ENCODE measurements at regions not wholly inside any gene's neighbourhood (a gene's known extent, or its start where the extent isn't known, plus 50 kb on each side); places are given as distances from the start of the nearest gene placed in this dataset.

GRCh38 chr10:2744547-2745200, 322.7 kb upstream of the PFKP start:
- Histone ChIP-seq H3K27ac (ENCODE audit: low read length) (peak overlapping the region; percentile 82), H3K27me3 (ENCODE audit: insufficient read depth, low read length, poor library complexity) (no peaks in the 10 kb centered on the region), H3K36me3 (ENCODE audit: insufficient read depth, low read length) (no peaks in the 10 kb centered on the region), H3K4me3 (ENCODE audit: low read depth in 1 of 2, low read length in 2 of 2) (peak overlapping the region; percentile 31 to 52), H4K20me1 (ENCODE audit: insufficient read depth, low read length) (no peaks in the 10 kb centered on the region), H2AFZ (ENCODE audit: low read depth, low read length) (peak overlapping the region; percentile 63), H3K4me2 (ENCODE audit: insufficient read depth, low read length) (peak overlapping the region; percentile 68), H3K9ac (ENCODE audit: low read depth, low read length) (peak overlapping the region; percentile 52), H3K9me3 (ENCODE audit: insufficient read depth, low read length, severe bottlenecking) (no peaks in the 10 kb centered on the region), H3K79me2 (ENCODE audit: insufficient read depth, low read length) (no peaks in the 10 kb centered on the region), H3K4me1 (ENCODE audit: insufficient read depth, low read length) (peaks cover 15% of the 10 kb centered on the region)
- TF ChIP-seq CTCF (IDR thresholded peaks at IDR 0.05; ENCODE audit: borderline replicate concordance, extremely low read depth, low read length, poor library complexity, severe bottlenecking) = no peak
- no peak for TF ChIP-seq EZH2 (IDR thresholded peaks at IDR 0.05; ENCODE audit: borderline replicate concordance, low read depth, low read length, severe bottlenecking)
- peak; percentile 59 for DNase-seq
- ATAC-seq (ENCODE audit: insufficient read depth, low read depth) = peak; percentile 95

GRCh38 chr10:2734603-2735002, 332.7 kb upstream of the PFKP start:
- ATAC-seq (ENCODE audit: insufficient read depth, low read depth) = no peak
- no peak for TF ChIP-seq EZH2 (IDR thresholded peaks at IDR 0.05; ENCODE audit: borderline replicate concordance, low read depth, low read length, severe bottlenecking)
- TF ChIP-seq CTCF (IDR thresholded peaks at IDR 0.05; ENCODE audit: borderline replicate concordance, extremely low read depth, low read length, poor library complexity, severe bottlenecking) = no peak
- H2AFZ ChIP-seq (ENCODE audit: low read depth, low read length) = no peak overlapping the region

DNA sequence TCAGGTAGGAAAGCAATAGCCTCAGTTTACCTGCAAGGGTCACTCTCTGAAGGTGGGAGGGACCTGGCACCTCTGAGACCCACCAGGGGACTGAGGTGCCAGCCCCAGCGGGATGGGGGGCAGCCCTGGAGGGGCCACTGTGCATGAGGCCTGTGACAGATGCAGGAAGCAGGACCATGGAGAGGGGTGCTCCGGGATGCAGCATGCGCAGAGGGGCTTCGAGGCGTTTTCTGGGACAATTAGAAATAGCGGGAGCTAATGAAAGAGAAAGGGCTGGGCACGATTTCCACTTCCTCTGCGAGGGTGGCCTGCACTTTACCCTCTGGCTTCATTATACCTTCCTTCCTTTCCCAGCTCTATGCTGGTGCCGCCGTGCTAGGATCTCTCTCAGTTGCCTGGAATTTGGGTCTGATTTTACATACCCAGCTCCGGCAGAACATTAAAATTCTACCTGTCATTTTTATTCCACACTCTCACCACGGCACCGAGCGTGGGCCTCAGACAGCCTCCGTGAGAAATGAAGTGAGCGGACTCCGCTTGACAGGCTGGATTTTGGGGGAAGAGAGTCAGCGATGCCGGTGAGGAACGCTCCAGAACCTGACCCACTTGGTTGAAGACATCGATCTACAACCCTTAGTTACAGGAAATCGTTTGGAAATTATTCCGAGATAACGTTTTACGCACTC, 333.9 kb upstream of the PFKP start:
- Histone ChIP-seq H3K27me3 (ENCODE audit: insufficient read depth, low read length, poor library complexity) (no peaks in the 10 kb centered on the region), H3K79me2 (ENCODE audit: insufficient read depth, low read length) (no peaks in the 10 kb centered on the region), H3K9me3 (ENCODE audit: insufficient read depth, low read length, severe bottlenecking) (no peaks in the 10 kb centered on the region), H4K20me1 (ENCODE audit: insufficient read depth, low read length) (no peaks in the 10 kb centered on the region), H3K4me2 (ENCODE audit: insufficient read depth, low read length) (no peak overlapping the region), H3K9ac (ENCODE audit: low read depth, low read length) (no peak overlapping the region), H3K4me1 (ENCODE audit: insufficient read depth, low read length) (no peaks in the 10 kb centered on the region), H3K36me3 (ENCODE audit: insufficient read depth, low read length) (no peaks in the 10 kb centered on the region), H3K4me3 (ENCODE audit: low read depth in 1 of 2, low read length in 2 of 2) (no peak overlapping the region), H3K27ac (ENCODE audit: low read length) (no peak overlapping the region), H2AFZ (ENCODE audit: low read depth, low read length) (no peak overlapping the region)
- no peak for ATAC-seq (ENCODE audit: insufficient read depth, low read depth)
- DNase-seq = no peak
- TF ChIP-seq EZH2 (IDR thresholded peaks at IDR 0.05; ENCODE audit: borderline replicate concordance, low read depth, low read length, severe bottlenecking) (no peak), CTCF (IDR thresholded peaks at IDR 0.05; ENCODE audit: borderline replicate concordance, extremely low read depth, low read length, poor library complexity, severe bottlenecking) (no peak)

More at GRCh38 chr10:2734603-2735002, 332.7 kb upstream of the PFKP start:
- no peaks in the 10 kb centered on the region for H3K36me3 ChIP-seq (ENCODE audit: insufficient read depth, low read length)
- no peak overlapping the region for H3K27ac ChIP-seq (ENCODE audit: low read length)
- no peaks in the 10 kb centered on the region for H4K20me1 ChIP-seq (ENCODE audit: insufficient read depth, low read length)
- no peaks in the 10 kb centered on the region for H3K9me3 ChIP-seq (ENCODE audit: insufficient read depth, low read length, severe bottlenecking)
- no peak overlapping the region for H3K4me2 ChIP-seq (ENCODE audit: insufficient read depth, low read length)
- H3K4me3 ChIP-seq (ENCODE audit: low read depth in 1 of 2, low read length in 2 of 2) = no peak overlapping the region
- no peaks in the 10 kb centered on the region for H3K27me3 ChIP-seq (ENCODE audit: insufficient read depth, low read length, poor library complexity)
- H3K4me1 ChIP-seq (ENCODE audit: insufficient read depth, low read length) = no peaks in the 10 kb centered on the region
- DNase-seq = no peak
- no peaks in the 10 kb centered on the region for H3K79me2 ChIP-seq (ENCODE audit: insufficient read depth, low read length)
- H3K9ac ChIP-seq (ENCODE audit: low read depth, low read length) = no peak overlapping the region

All from DND-41 (cell line).